GM23338 (cell line): ENCODE measurements at regions not wholly inside any gene's neighbourhood (a gene's known extent, or its start where the extent isn't known, plus 50 kb on each side); places are given as distances from the start of the nearest gene placed in this dataset.
A peak's percentile ranks its signal among the peaks of the same experiment; 100 is the strongest.

Experiments
- ATAC-seq: fragments of 200-7000 bp; cut with Tn5 transposase; 3 replicates; pipeline ENCODE4 v1.9.1; 2020
- DNase-seq: peaks from one replicate; pipeline ENCODE4 v3.0.0-alpha.2; 2015; ENCODE audit warnings: low spot score
- H2AFZ ChIP-seq: fragments of 200-600 bp; sonication (generic); 2 replicates; pipeline ENCODE4 v1.8.0; 2016; ENCODE audit warnings: antibody characterized with exemption, mild to moderate bottlenecking, moderate library complexity
- H3F3A ChIP-seq: fragments of 200-600 bp; sonication (generic); replicated peaks from 2 replicates; pipeline ENCODE4 v1.8.0; 2017; ENCODE audit warnings: antibody characterized with exemption, mixed run types, low read depth
- H3K27ac ChIP-seq: fragments of 200-600 bp; sonication (generic); 2 replicates; pipeline ENCODE4 v1.6.1; 2016; ENCODE audit warnings: low read depth
- H3K27me3 ChIP-seq: fragments of 200-600 bp; sonication (generic); 2 replicates; pipeline ENCODE4 v1.8.0; 2016; ENCODE audit warnings: mild to moderate bottlenecking, mixed run types, moderate library complexity; ENCODE audit not compliant: insufficient read depth
- H3K36me3 ChIP-seq: fragments of 200-600 bp; sonication (generic); 2 replicates; pipeline ENCODE4 v1.8.0; 2016; ENCODE audit warnings: mild to moderate bottlenecking; ENCODE audit not compliant: insufficient read depth
- H3K4me1 ChIP-seq: fragments of 200-600 bp; sonication (generic); 2 replicates; pipeline ENCODE4 v1.8.0; 2016; ENCODE audit warnings: mild to moderate bottlenecking, moderate library complexity; ENCODE audit not compliant: insufficient read depth
- H3K4me2 ChIP-seq: fragments of 200-600 bp; sonication (generic); 2 replicates; pipeline ENCODE4 v1.7.1; 2017; ENCODE audit warnings: mixed run types
- H3K4me3 ChIP-seq: fragments of 200-600 bp; sonication (generic); 2 replicates; pipeline ENCODE4 v1.6.1; 2016; ENCODE audit warnings: mixed run types
- H3K79me2 ChIP-seq: fragments of 200-600 bp; sonication (generic); replicated peaks from 2 replicates; pipeline ENCODE4 v1.8.0; 2017; ENCODE audit warnings: mild to moderate bottlenecking; ENCODE audit not compliant: insufficient read depth
- H3K9me2 ChIP-seq: fragments of 200-600 bp; sonication (generic); 2 replicates; pipeline ENCODE4 v1.8.0; 2017; ENCODE audit not compliant: insufficient read depth
- H4K20me1 ChIP-seq: fragments of 200-600 bp; sonication (generic); replicated peaks from 2 replicates; pipeline ENCODE4 v1.8.0; 2017; ENCODE audit warnings: mild to moderate bottlenecking; ENCODE audit not compliant: insufficient read depth
- H3K27ac Mint-ChIP-seq: 2 replicates; pipeline ENCODE4 v1.8.0; 2020; ENCODE audit warnings: inconsistent platforms, mild to moderate bottlenecking, moderate library complexity, mixed read lengths
- H3K27me3 Mint-ChIP-seq: 3 replicates; pipeline ENCODE4 v1.8.0; 2022; ENCODE audit warnings: low read depth, mild to moderate bottlenecking, moderate library complexity, mixed read lengths, inconsistent platforms; ENCODE audit not compliant: insufficient read depth, poor library complexity
- H3K36me3 Mint-ChIP-seq: 3 replicates; pipeline ENCODE4 v1.8.0; 2021; ENCODE audit warnings: low read depth, mild to moderate bottlenecking, inconsistent platforms, moderate library complexity, mixed read lengths
- H3K4me1 Mint-ChIP-seq: 3 replicates; pipeline ENCODE4 v1.8.0; 2020; ENCODE audit warnings: mild to moderate bottlenecking, inconsistent platforms, mixed read lengths
- H3K4me3 Mint-ChIP-seq: 3 replicates; pipeline ENCODE4 v1.8.0; 2021; ENCODE audit warnings: moderate library complexity, mild to moderate bottlenecking, inconsistent platforms, mixed read lengths
- H3K9me3 Mint-ChIP-seq: 3 replicates; pipeline ENCODE4 v1.8.0; 2020; ENCODE audit warnings: moderate library complexity, mild to moderate bottlenecking, inconsistent platforms, mixed read lengths
- CREB1 ChIP-seq: fragments of 250-450 bp; sonication (Bioruptor Pico); IDR thresholded peaks from 2 replicates; pipeline ENCODE4 v1.5.0; 2020; ENCODE audit warnings: low read depth, mild to moderate bottlenecking, moderate library complexity
- ETS1 ChIP-seq: IDR thresholded peaks from 2 replicates; pipeline ENCODE4 v1.6.1; 2016; ENCODE audit warnings: antibody characterized with exemption
- EZH2 ChIP-seq: fragments of 200-600 bp; sonication (generic); IDR thresholded peaks from one replicate; pipeline ENCODE4 v1.8.0; 2017; ENCODE audit warnings: antibody characterized with exemption, mild to moderate bottlenecking, low read depth; ENCODE audit not compliant: unreplicated experiment
- JUNB ChIP-seq: IDR thresholded peaks from one replicate; pipeline ENCODE4 v1.6.1; 2016; ENCODE audit warnings: antibody characterized with exemption; ENCODE audit not compliant: unreplicated experiment
- NANOG ChIP-seq: IDR thresholded peaks from 2 replicates; pipeline ENCODE4 v1.6.1; 2016; ENCODE audit warnings: antibody characterized with exemption, borderline replicate concordance
- REST ChIP-seq: IDR thresholded peaks from one replicate; pipeline ENCODE4 v1.6.1; 2018; ENCODE audit warnings: antibody characterized with exemption; ENCODE audit not compliant: unreplicated experiment
- STAT1 ChIP-seq: IDR thresholded peaks from one replicate; pipeline ENCODE4 v1.6.1; 2016; ENCODE audit warnings: antibody characterized with exemption; ENCODE audit not compliant: unreplicated experiment
- ZNF114 ChIP-seq: fragments of 250-450 bp; sonication (Bioruptor Pico); IDR thresholded peaks from 2 replicates; pipeline ENCODE4 v1.5.0; 2020; ENCODE audit warnings: mild to moderate bottlenecking, moderate library complexity
- ZNF331 ChIP-seq: fragments of 250-450 bp; sonication (Bioruptor Pico); IDR thresholded peaks from 2 replicates; pipeline ENCODE4 v1.5.0; 2020; ENCODE audit warnings: low read depth, mild to moderate bottlenecking, moderate library complexity
- ZNF462 ChIP-seq: fragments of 250-450 bp; sonication (Bioruptor Pico); IDR thresholded peaks from 2 replicates; pipeline ENCODE4 v1.5.0; 2020; ENCODE audit warnings: mild to moderate bottlenecking, moderate library complexity

GRCh38 chr5:133875179-133875578 is 93.2 kb downstream of the C5orf15 start:
- H3K9me3 Mint-ChIP-seq, result peaks cover 16% of the 10 kb centered on the region
- no peak overlapping the region for H3K4me2 ChIP-seq

GRCh38 chr5:133873449-133873848 is 95.0 kb downstream of the C5orf15 start:
- H3K4me2 ChIP-seq, result no peak overlapping the region
- DNase-seq (no peak), ATAC-seq (no peak)
- H3K36me3 ChIP-seq, result no peaks in the 10 kb centered on the region
- no peak overlapping the region for H3K27ac Mint-ChIP-seq
- H3K36me3 Mint-ChIP-seq, result 0 out of 3 replicates have a peak, but pooled peaks cover 6% of the 10 kb centered on the region
- no peak overlapping the region for H2AFZ ChIP-seq
- no peaks in the 10 kb centered on the region for H3K9me2 ChIP-seq
- H3K4me1 Mint-ChIP-seq, result peaks cover 10% of the 10 kb centered on the region
- no peak overlapping the region for H3K4me3 Mint-ChIP-seq
- H3K27me3 ChIP-seq, result no peaks in the 10 kb centered on the region
- no peak overlapping the region for H3K27ac ChIP-seq
- H3K4me3 ChIP-seq, result no peak overlapping the region
- peaks cover 19% of the 10 kb centered on the region for H3K4me1 ChIP-seq
- peaks cover 5% of the 10 kb centered on the region for H3K27me3 Mint-ChIP-seq
- peaks cover 16% of the 10 kb centered on the region for H3K9me3 Mint-ChIP-seq
- H4K20me1 ChIP-seq, result no peaks in the 10 kb centered on the region; the same call in 1 of the 2 replicates
- no peaks in the 10 kb centered on the region for H3K79me2 ChIP-seq
- no peaks in the 10 kb centered on the region for H3F3A ChIP-seq
- no peak for TF ChIP-seq CREB1 (CRISPR knock-in tag)
- TF ChIP-seq STAT1, result no peak
- no peak for TF ChIP-seq ZNF114 (CRISPR knock-in tag)
- TF ChIP-seq REST, result no peak
- TF ChIP-seq ZNF462, result no peak
- no peak for TF ChIP-seq ZNF331 (CRISPR knock-in tag)

More at GRCh38 chr5:133875179-133875578, 93.2 kb downstream of the C5orf15 start:
- H3F3A ChIP-seq, result no peaks in the 10 kb centered on the region
- ATAC-seq (no peak), DNase-seq (no peak)
- Mint-ChIP-seq H3K27ac (peak overlapping the region; percentile 12; the same call in 1 of the 2 replicates), H3K4me1 (peaks cover 10% of the 10 kb centered on the region), H3K27me3 (peaks cover 5% of the 10 kb centered on the region), H3K4me3 (no peak overlapping the region), H3K36me3 (0 out of 3 replicates have a peak, but pooled peaks cover 6% of the 10 kb centered on the region)
- no peak overlapping the region for H3K4me3 ChIP-seq
- TF ChIP-seq CREB1 (CRISPR knock-in tag), result no peak
- no peak for TF ChIP-seq EZH2
- TF ChIP-seq ZNF114 (CRISPR knock-in tag), result no peak
- no peak for TF ChIP-seq ETS1
- TF ChIP-seq JUNB, result no peak
- no peak for TF ChIP-seq NANOG
- no peaks in the 10 kb centered on the region for H3K36me3 ChIP-seq
- H3K9me2 ChIP-seq, result 0 out of 2 replicates have a peak, but pooled peaks cover 3% of the 10 kb centered on the region
- no peak overlapping the region for H3K27ac ChIP-seq
- no peaks in the 10 kb centered on the region for H4K20me1 ChIP-seq
- no peak overlapping the region for H2AFZ ChIP-seq
- H3K4me1 ChIP-seq, result peaks cover 19% of the 10 kb centered on the region
- no peaks in the 10 kb centered on the region for H3K27me3 ChIP-seq
- no peaks in the 10 kb centered on the region for H3K79me2 ChIP-seq
